ENCODE measurements at regions not wholly inside any gene's neighbourhood (a gene's known extent, or its start where the extent isn't known, plus 50 kb on each side); places are given as distances from the start of the nearest gene placed in this dataset.

GRCh38 chrX:23103546-23103945 lies 103.8 kb downstream of the DDX53 start:
- no peak for DNase-seq
- no peaks in the 10 kb centered on the region for H3K4me1 ChIP-seq
- intact Hi-C loops (cut with DNase I): no loop called here
- TF ChIP-seq POLR2A (IDR thresholded peaks at IDR 0.05) (no peak), CTCF (IDR thresholded peaks at IDR 0.05) (no peak)
- no peaks in the 10 kb centered on the region for H3K27me3 ChIP-seq
- H3K27ac ChIP-seq: no peak overlapping the region
- no peak overlapping the region for H3K4me3 ChIP-seq
- no peaks in the 10 kb centered on the region for H3K9me3 ChIP-seq
- 55 to 85% methylated on average over 4 of the region's 4 CpGs for WGBS, 2 donors
- H3K36me3 ChIP-seq: no peaks in the 10 kb centered on the region

DNA sequence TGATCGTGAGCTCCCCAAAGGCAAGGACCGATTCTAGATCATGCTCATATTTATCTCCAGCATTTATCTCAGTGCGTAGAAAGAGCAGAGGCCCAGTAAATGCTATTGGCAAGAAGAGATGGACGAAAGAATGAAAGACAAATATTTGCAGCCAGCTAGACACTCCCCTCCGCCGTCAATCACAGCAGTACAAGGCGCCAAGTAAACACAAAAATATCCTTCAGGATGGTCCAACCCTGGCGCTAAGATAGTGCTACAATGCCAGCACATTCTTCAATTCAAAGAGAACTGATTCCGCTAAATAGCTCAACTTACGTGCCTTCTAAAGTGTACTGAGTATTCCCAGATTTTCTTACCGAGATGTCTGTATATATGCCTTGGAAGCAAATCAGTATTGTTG lies 114.5 kb downstream of the DDX53 start:
- no peak overlapping the region for H3K27ac ChIP-seq
- no peaks in the 10 kb centered on the region for H3K4me1 ChIP-seq
- H3K9me3 ChIP-seq: no peaks in the 10 kb centered on the region
- H3K36me3 ChIP-seq: no peaks in the 10 kb centered on the region
- 76 to 92% methylated on average over 10 to 11 of the region's 11 CpGs for WGBS, 2 donors
- TF ChIP-seq CTCF (IDR thresholded peaks at IDR 0.05) (no peak), POLR2A (IDR thresholded peaks at IDR 0.05) (no peak)
- no peak overlapping the region for H3K4me3 ChIP-seq
- peaks cover 0 to 3% (median 0%) of the 10 kb centered on the region in 4 donors for H3K27me3 ChIP-seq
- no peak for DNase-seq
- intact Hi-C loops (cut with DNase I): no loop called here

DNA sequence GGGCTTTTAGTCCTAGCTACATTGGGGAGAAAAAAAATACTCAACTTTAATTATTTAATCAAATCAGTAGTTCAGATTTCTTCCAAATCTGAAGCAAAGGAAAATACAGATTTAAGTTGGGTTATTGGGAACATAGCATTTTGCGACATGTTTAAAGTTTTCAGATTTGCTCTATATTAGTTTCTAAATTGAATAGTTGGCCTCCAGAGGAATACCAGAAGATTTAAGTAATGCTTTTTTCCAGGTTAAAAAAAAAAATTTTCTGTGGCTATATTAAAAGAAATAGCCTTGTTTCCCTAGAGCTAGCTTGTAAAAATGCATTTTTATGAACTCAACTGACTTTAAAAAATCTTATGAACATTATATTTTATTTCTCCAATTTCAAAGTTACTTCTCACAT lies 115.9 kb downstream of the DDX53 start:
- peaks cover 0 to 3% (median 0%) of the 10 kb centered on the region in 4 donors for H3K27me3 ChIP-seq
- DNase-seq: no peak
- H3K27ac ChIP-seq: no peak overlapping the region
- H3K4me3 ChIP-seq: no peak overlapping the region
- H3K36me3 ChIP-seq: no peaks in the 10 kb centered on the region
- H3K9me3 ChIP-seq: no peaks in the 10 kb centered on the region
- H3K4me1 ChIP-seq: no peaks in the 10 kb centered on the region
- intact Hi-C loops (cut with DNase I): no loop called here
- WGBS, 2 donors: 90 to 100% methylated on average over 1 of the region's 1 CpG
- TF ChIP-seq POLR2A (IDR thresholded peaks at IDR 0.05): no peak
- TF ChIP-seq CTCF (IDR thresholded peaks at IDR 0.05): no peak

GRCh38 chrX:23118163-23118562 lies 118.4 kb downstream of the DDX53 start:
- H3K9me3 ChIP-seq: no peaks in the 10 kb centered on the region
- H3K27ac ChIP-seq: no peak overlapping the region
- no peak for DNase-seq
- H3K4me1 ChIP-seq: no peaks in the 10 kb centered on the region
- no peaks in the 10 kb centered on the region for H3K36me3 ChIP-seq
- intact Hi-C loops (cut with DNase I): no loop called here
- WGBS, 2 donors: 72 to 90% methylated on average over 2 of the region's 2 CpGs
- TF ChIP-seq POLR2A (IDR thresholded peaks at IDR 0.05) (no peak), CTCF (IDR thresholded peaks at IDR 0.05) (no peak)
- H3K27me3 ChIP-seq: peaks cover 0 to 3% (median 0%) of the 10 kb centered on the region in 4 donors
- no peak overlapping the region for H3K4me3 ChIP-seq

DNA sequence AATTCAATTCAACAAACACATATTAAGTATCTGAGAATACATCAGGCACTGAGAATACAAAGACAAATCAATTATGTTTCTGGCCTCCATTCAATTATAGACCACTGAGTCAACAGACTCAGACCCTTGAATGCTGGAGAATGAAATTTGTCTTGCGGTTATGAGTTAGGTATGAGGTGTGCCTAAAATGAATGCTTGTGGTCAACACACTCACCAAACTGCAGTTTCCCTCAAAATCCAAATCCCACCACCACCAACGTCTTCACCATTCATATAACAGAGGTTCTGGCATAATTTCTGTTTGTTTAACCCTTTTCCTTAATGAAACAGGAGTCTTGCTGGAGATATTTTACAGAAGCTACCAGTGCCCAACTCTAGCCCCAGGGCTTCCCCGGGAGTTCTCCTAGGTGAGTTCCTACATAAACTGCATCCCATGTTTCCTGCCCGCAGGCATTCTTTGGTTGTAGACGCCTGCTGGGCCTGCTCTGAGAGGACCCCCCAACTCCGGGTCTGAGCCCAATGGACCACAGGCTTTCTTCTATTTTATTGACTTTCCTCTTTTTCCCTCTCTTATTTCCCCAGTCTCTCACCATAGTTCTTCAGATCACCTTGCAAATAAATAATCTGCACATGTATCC lies 119.2 kb downstream of the DDX53 start:
- no peak for TF ChIP-seq CTCF (IDR thresholded peaks at IDR 0.05)
- TF ChIP-seq POLR2A (IDR thresholded peaks at IDR 0.05): no peak
- H3K9me3 ChIP-seq: no peaks in the 10 kb centered on the region
- no peak overlapping the region for H3K27ac ChIP-seq
- no peak overlapping the region for H3K4me3 ChIP-seq
- intact Hi-C loops (cut with DNase I): no loop called here
- no peaks in the 10 kb centered on the region for H3K4me1 ChIP-seq
- DNase-seq: no peak
- WGBS, 2 donors: 73 to 97% methylated on average over 4 to 6 of the region's 6 CpGs
- no peaks in the 10 kb centered on the region for H3K36me3 ChIP-seq
- H3K27me3 ChIP-seq: peaks cover 0 to 3% (median 0%) of the 10 kb centered on the region in 4 donors

Data from esophagus squamous epithelium (tissue), 5 donors.